Heart left ventricle (tissue), 16 donors: ENCODE measurements at regions not wholly inside any gene's neighbourhood (a gene's known extent, or its start where the extent isn't known, plus 50 kb on each side); places are given as distances from the start of the nearest gene placed in this dataset.

Source experiments
- ATAC-seq, 4 donors: fragments of 200-7000 bp; cut with Tn5 transposase; one replicate each; pipeline ENCODE4 v1.9.1; 2020 to 2022; ENCODE audit warnings: moderate library complexity in 4 of 4, mild to moderate bottlenecking in 3 of 4, moderate number of reproducible peaks in 1 of 4
- DNase-seq, 5 donors: peaks; one replicate each; pipeline ENCODE4 v3.0.0-alpha.2; 2020
- H3K27ac ChIP-seq, 12 donors: fragments of 200-600 bp; sonication (generic) in 4 of 12; one replicate each; pipeline versions ENCODE4 v1.5.0 to v1.8.0; 2016 to 2022; ENCODE audit warnings: mild to moderate bottlenecking in 2 of 12
- H3K27me3 ChIP-seq, 9 donors: fragments of 200-600 bp; sonication (generic) in 2 of 9; one replicate each; pipeline versions ENCODE4 v1.5.1 to v1.8.0; 2016 to 2022; ENCODE audit warnings: mild to moderate bottlenecking in 3 of 9
- H3K36me3 ChIP-seq, 9 donors: fragments of 200-600 bp; sonication (generic) in 2 of 9; one replicate each; pipeline versions ENCODE4 v1.5.0 to v1.8.0; 2018 to 2022; ENCODE audit warnings: mild to moderate bottlenecking in 2 of 9
- H3K4me1 ChIP-seq, 12 donors: fragments of 200-600 bp; sonication (generic) in 4 of 12; one replicate each; pipeline versions ENCODE4 v1.5.0 to v1.8.0; 2016 to 2022; ENCODE audit warnings: mild to moderate bottlenecking in 3 of 12
- H3K4me3 ChIP-seq, 12 donors: fragments of 200-600 bp; sonication (generic) in 4 of 12; one replicate each; pipeline versions ENCODE4 v1.5.0 to v1.8.0; 2017 to 2022; ENCODE audit warnings: mild to moderate bottlenecking in 9 of 12, moderate library complexity in 4 of 12
- H3K9me3 ChIP-seq, 12 donors: fragments of 200-600 bp; sonication (generic) in 4 of 12; one replicate each; pipeline versions ENCODE4 v1.5.0 to v1.8.0; 2016 to 2022; ENCODE audit warnings: mild to moderate bottlenecking in 1 of 12
- POLR2A ChIP-seq, 2 donors: fragments of 450-650 bp; IDR thresholded peaks; one replicate each; pipeline ENCODE4 v1.6.1; 2017; ENCODE audit warnings: antibody characterized with exemption in 2 of 2, mild to moderate bottlenecking in 2 of 2, moderate library complexity in 2 of 2
- WGBS, 4 donors: extraction: QIAGEN DNeasy Blood & Tissue Kit in 2 of 4; methylation state at CpG; one replicate each; pipeline versions ENCODE4 v1.1.5 to v1.1.7; 2013 to 2018; 5-methylcytosine and 5-hydroxymethylcytosine counted together
- intact Hi-C, 10 donors: fragments of 100-400 bp; cut with DNase I; formaldehyde crosslinking; loops; one replicate each; pipeline versions ENCODE4 v1.11.1 to v1.14.2; 2022
- TF ChIP-seq, protein P1 (sequence below), 12 donors: fragments of 200-600 bp; sonication (generic) in 4 of 12; IDR thresholded peaks; one replicate each; pipeline versions ENCODE4 v1.5.0 to v1.8.0; 2018 to 2022; ENCODE audit warnings: antibody characterized with exemption in 12 of 12, mild to moderate bottlenecking in 5 of 12
- donor health status: ischemic (EF 13 %, LVEDD 7.1; RV severe dilation, severe dysfunction).
- donor health status: healthy with polysubstance abuse.
- donor health status: DM: no; HTN: yes; CAD: no.
- donor health status: DM: no; HTN: no; CAD: no.
- donor health status: ischemic (EF 25% LVEDD 6.9; RV normal size, moderate dysfunction).
- donor health status: ischemic (EF 25% LVEDD 5.7; RV mildly dilated, moderate dysfunction).
- donor health status: healthy.
- donor health status: DM: yes; HTN: yes; CAD: no.
- donor health status: ischemic (EF 35%, LVEDD 5.7; RV mildly dilated, moderate dysfunction).
- donor health status: nonischemic (EF 11% LVEDD 7.7; RV severe dilation, severe dysfunction).
- donor health status: DM: yes; HTN: yes; CAD: no.
- donor health status: PGD.
- donor health status: ischemic (EF 29% LVEDD 5.4; RV normal size, mild dysfunction).
- donor health status: nonischemic (EF 23%, LVEDD 6.1; RV moderate dilation, normal function).

DNA sequence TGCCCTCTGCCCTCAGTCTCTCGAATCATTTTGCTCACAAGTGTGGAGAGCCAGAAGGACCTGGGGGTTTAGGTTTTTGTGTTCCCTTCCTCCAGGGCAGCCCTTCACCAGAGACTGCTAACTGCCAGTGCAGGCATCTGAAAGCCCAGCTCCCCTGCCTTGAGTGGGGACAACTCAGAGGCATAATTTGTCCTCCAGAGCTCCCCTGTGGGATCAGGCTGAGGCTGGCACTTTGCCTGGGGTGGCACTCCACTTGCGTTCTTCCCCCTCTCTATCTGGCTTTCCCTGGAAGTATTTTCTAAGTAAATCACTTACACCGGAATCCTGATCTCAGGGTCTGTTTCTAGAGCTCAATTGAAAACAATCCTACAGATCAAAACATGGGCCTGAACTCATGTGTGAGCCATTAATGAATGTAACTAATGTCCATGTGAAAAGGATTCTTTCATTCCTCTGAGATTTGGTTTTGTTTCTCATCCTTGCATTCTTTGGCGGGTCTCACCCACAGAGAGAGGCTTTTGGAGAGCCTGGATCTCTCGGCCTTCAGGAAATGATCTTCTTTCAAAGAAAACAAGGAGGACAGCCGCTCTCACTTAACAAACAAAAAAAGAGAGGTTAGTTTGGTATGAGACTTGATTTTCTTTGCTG is 125.7 kb upstream of the RIPOR2 start:
- intact Hi-C loops = loop anchor here in 2 of 10 donors (10.0 kb wide), 2 partner anchors 57 to 477 kb away; no protein-coding TSS in a partner anchor
- DNase-seq (peak in 1 of 5 donors; percentile 28), ATAC-seq (peak in 1 of 4 donors; percentile 26)

DNA sequence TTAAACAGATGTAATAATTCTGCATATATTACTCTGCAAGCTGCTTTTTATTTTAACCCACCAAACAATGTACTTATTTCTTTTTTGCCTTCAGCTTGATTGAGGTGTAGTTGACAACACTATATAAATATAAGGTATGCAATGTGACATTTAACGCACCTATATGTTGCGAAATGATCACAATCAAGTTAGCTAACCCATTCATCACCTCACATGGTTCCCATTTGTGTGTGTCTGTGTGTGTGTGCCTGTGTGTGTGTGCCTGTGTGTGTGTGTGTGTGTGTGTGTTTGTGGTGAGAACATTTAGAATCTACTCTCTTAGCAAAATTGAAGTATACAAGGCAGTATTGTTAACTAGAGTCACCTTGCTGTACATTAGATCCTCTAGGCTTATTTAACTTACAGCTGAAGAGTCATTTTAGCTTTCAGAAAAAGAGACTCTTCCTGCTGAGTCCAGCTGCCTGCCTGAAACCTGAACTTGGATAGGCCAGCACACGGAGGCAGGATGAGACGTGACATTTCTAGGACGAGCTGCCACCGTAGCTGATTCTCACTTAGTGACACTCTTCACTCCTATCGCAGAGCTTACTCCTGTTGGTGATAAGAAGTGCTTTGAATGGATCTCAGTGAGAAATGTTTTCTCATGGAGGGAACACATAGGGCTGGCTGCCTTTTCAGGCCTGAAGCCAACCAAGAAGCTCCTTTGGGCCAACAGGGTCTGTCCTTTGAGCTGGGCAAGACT is 126.5 kb upstream of the RIPOR2 start:
- TF ChIP-seq POLR2A (IDR thresholded peaks at IDR 0.05) = no peak
- TF ChIP-seq, protein P1, sequence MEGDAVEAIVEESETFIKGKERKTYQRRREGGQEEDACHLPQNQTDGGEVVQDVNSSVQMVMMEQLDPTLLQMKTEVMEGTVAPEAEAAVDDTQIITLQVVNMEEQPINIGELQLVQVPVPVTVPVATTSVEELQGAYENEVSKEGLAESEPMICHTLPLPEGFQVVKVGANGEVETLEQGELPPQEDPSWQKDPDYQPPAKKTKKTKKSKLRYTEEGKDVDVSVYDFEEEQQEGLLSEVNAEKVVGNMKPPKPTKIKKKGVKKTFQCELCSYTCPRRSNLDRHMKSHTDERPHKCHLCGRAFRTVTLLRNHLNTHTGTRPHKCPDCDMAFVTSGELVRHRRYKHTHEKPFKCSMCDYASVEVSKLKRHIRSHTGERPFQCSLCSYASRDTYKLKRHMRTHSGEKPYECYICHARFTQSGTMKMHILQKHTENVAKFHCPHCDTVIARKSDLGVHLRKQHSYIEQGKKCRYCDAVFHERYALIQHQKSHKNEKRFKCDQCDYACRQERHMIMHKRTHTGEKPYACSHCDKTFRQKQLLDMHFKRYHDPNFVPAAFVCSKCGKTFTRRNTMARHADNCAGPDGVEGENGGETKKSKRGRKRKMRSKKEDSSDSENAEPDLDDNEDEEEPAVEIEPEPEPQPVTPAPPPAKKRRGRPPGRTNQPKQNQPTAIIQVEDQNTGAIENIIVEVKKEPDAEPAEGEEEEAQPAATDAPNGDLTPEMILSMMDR (IDR thresholded peaks at IDR 0.05) = no peak
- H3K27me3 ChIP-seq = no peaks in the 10 kb centered on the region
- intact Hi-C loops = loop anchor here in 2 of 10 donors (10.0 kb wide), 2 partner anchors 57 to 477 kb away; no protein-coding TSS in a partner anchor
- H3K4me1 ChIP-seq = peaks cover 0 to 26% (median 0%) of the 10 kb centered on the region in 12 donors
- H3K27ac ChIP-seq = peak overlapping the region in 2 of 12 donors; percentile 3 to 23
- peak in 3 of 4 donors; percentile 55 to 91 (median 73) for ATAC-seq
- peaks cover 0 to 3% (median 0%) of the 10 kb centered on the region in 12 donors for H3K9me3 ChIP-seq
- no peak for DNase-seq
- H3K4me3 ChIP-seq = no peak overlapping the region
- 44 to 63% (median 58%) methylated on average over 7 of the region's 7 CpGs for WGBS, 4 donors
- no peaks in the 10 kb centered on the region for H3K36me3 ChIP-seq

More for the DNA sequence above, 125.7 kb upstream of the RIPOR2 start:
- Histone ChIP-seq H3K9me3 (peaks cover 0 to 3% (median 0%) of the 10 kb centered on the region in 12 donors), H3K27me3 (no peaks in the 10 kb centered on the region), H3K27ac (peak overlapping the region in 2 of 12 donors; percentile 3 to 23), H3K36me3 (no peaks in the 10 kb centered on the region), H3K4me1 (peaks cover 0 to 35% (median 0%) of the 10 kb centered on the region in 12 donors), H3K4me3 (no peak overlapping the region)
- no peak for TF ChIP-seq POLR2A (IDR thresholded peaks at IDR 0.05)
- TF ChIP-seq, protein P1 (IDR thresholded peaks at IDR 0.05) = no peak
- 51 to 65% (median 58%) methylated on average over 6 of the region's 6 CpGs for WGBS, 4 donors

DNA sequence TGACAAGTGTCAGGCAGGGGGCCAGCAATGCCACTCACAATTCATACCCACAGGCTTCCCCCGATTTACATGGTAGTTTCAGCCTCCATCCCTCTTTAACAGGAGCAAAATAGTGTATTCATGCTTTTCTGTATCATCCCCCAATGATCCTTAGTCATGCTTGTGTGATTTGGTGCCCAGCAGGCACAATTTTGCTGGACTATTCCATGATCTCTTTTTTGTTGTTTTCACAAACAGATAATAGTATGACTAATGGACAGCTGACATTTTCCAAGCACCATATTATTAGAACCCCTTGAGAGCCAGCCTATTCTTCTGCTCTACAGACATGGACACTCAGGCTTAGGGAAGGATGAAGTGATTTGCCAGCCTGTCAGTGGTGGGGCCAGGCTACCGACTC is 128.2 kb upstream of the RIPOR2 start:
- Histone ChIP-seq H3K4me3 (no peak overlapping the region), H3K27ac (no peak overlapping the region), H3K9me3 (peaks cover 0 to 3% (median 0%) of the 10 kb centered on the region in 12 donors), H3K4me1 (peaks cover 0 to 15% (median 1%) of the 10 kb centered on the region in 12 donors), H3K27me3 (no peaks in the 10 kb centered on the region), H3K36me3 (no peaks in the 10 kb centered on the region)
- ATAC-seq (no peak), DNase-seq (no peak)
- TF ChIP-seq, protein P1 (IDR thresholded peaks at IDR 0.05) = no peak
- TF ChIP-seq POLR2A (IDR thresholded peaks at IDR 0.05) = no peak
- intact Hi-C loops = loop anchor here in 2 of 10 donors (10.0 kb wide), 2 partner anchors 59 to 479 kb away; no protein-coding TSS in a partner anchor
- 77 to 100% (median 96%) methylated on average over 2 of the region's 2 CpGs for WGBS, 4 donors

DNA sequence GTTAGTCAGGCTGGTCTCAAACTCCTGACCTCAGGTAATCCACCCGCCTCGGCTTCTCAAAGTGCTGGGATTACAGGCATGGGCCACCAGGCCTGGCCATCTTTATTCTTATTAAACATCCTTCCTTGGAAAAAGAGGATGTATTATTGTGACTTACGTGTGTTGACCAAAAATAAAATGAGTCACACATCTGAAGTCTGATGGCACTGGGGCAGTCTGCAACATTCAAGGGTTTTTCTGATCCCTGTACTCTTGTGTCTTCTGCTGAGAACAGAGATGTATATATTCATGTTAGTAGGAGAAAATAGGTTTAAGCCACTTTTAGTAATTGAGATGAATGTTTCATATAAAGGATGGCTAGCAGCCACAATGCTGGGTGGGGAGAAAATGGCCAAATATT is 129.9 kb upstream of the RIPOR2 start:
- peaks cover 0 to 17% (median 2%) of the 10 kb centered on the region in 12 donors for H3K4me1 ChIP-seq
- intact Hi-C loops = loop anchor here in 5 of 10 donors (5.0 to 10.0 kb wide), 4 partner anchors 61 to 483 kb away; no protein-coding TSS in a partner anchor
- WGBS, 4 donors = 90 to 96% (median 93%) methylated on average over 3 of the region's 3 CpGs
- no peaks in the 10 kb centered on the region for H3K36me3 ChIP-seq
- no peaks in the 10 kb centered on the region for H3K27me3 ChIP-seq
- H3K9me3 ChIP-seq = peaks cover 0 to under 1% (median 0%) of the 10 kb centered on the region in 12 donors
- ATAC-seq = no peak
- DNase-seq = no peak
- H3K27ac ChIP-seq = no peak overlapping the region
- TF ChIP-seq, protein P1 (IDR thresholded peaks at IDR 0.05) = no peak
- no peak for TF ChIP-seq POLR2A (IDR thresholded peaks at IDR 0.05)
- no peak overlapping the region for H3K4me3 ChIP-seq
